Neutrophil (primary cell): ENCODE measurements at regions not wholly inside any gene's neighbourhood (a gene's known extent, or its start where the extent isn't known, plus 50 kb on each side); places are given as distances from the start of the nearest gene placed in this dataset.

ENCODE experiments used
- H3K27ac ChIP-seq: fragments of 200-600 bp; sonication (generic); 2 replicates; pipeline ENCODE4 v1.5.1; 2016; ENCODE audit warnings: mild to moderate bottlenecking, moderate library complexity
- H3K27me3 ChIP-seq: fragments of 200-600 bp; sonication (generic); 2 replicates; pipeline ENCODE4 v1.6.0; 2016; ENCODE audit warnings: mild to moderate bottlenecking
- H3K36me3 ChIP-seq: fragments of 200-600 bp; sonication (generic); 2 replicates; pipeline ENCODE4 v1.5.1; 2017
- H3K4me1 ChIP-seq, 2 experiments: fragments of 200-600 bp in 1 of 2; sonication (generic) in 1 of 2; 1 replicate in 1 of 2; 2 replicates in 1 of 2; pipeline versions ENCODE4 v1.5.1 to v1.6.1; 2013 to 2016; ENCODE audit warnings: low read depth in 1 of 2, low read length in 1 of 2, mild to moderate bottlenecking in 1 of 2, moderate library complexity in 1 of 2; ENCODE audit not compliant: control insufficient read depth in 1 of 2, insufficient read depth in 1 of 2
- H3K4me3 ChIP-seq, 2 experiments: fragments of 200-600 bp in 1 of 2; sonication (generic) in 1 of 2; 1 replicate in 1 of 2; 2 replicates in 1 of 2; pipeline ENCODE4 v1.5.1; 2013 to 2016; ENCODE audit warnings: low read depth in 1 of 2, low read length in 1 of 2, mild to moderate bottlenecking in 1 of 2, moderate library complexity in 1 of 2
- H3K9me3 ChIP-seq: fragments of 200-600 bp; sonication (generic); 2 replicates; pipeline ENCODE4 v1.5.1; 2016
- TF ChIP-seq, protein P1 (sequence below): fragments of 200-600 bp; sonication (generic); IDR thresholded peaks from 2 replicates; pipeline ENCODE4 v1.5.1; 2016; ENCODE audit warnings: antibody characterized with exemption

DNA sequence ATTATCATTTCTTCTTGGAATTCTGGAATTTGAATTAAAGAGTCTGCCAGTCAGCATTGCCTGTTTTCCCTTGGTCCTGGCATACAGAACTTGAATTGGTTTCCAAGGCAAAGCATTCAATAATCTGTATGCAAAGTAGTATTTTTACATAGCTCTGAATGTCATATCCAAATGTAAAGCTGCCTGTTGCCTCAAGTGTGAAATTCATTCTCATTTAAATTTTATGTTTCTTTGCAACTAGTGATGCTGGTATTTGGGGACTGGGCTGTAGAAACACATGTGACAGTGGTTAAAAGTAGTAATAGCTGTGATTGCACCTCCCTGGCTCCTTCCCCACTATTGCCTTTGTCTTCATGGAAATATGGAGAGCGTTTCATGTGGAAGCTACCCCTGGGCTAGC is 743.9 kb upstream of the GOLIM4 start:
- Histone ChIP-seq H3K27me3 (no peaks in the 10 kb centered on the region), H3K4me3 (no peak overlapping the region), H3K4me1 (no peaks in the 10 kb centered on the region), H3K27ac (no peak overlapping the region), H3K36me3 (no peaks in the 10 kb centered on the region), H3K9me3 (no peaks in the 10 kb centered on the region)
- TF ChIP-seq, protein P1, sequence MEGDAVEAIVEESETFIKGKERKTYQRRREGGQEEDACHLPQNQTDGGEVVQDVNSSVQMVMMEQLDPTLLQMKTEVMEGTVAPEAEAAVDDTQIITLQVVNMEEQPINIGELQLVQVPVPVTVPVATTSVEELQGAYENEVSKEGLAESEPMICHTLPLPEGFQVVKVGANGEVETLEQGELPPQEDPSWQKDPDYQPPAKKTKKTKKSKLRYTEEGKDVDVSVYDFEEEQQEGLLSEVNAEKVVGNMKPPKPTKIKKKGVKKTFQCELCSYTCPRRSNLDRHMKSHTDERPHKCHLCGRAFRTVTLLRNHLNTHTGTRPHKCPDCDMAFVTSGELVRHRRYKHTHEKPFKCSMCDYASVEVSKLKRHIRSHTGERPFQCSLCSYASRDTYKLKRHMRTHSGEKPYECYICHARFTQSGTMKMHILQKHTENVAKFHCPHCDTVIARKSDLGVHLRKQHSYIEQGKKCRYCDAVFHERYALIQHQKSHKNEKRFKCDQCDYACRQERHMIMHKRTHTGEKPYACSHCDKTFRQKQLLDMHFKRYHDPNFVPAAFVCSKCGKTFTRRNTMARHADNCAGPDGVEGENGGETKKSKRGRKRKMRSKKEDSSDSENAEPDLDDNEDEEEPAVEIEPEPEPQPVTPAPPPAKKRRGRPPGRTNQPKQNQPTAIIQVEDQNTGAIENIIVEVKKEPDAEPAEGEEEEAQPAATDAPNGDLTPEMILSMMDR = no peak

DNA sequence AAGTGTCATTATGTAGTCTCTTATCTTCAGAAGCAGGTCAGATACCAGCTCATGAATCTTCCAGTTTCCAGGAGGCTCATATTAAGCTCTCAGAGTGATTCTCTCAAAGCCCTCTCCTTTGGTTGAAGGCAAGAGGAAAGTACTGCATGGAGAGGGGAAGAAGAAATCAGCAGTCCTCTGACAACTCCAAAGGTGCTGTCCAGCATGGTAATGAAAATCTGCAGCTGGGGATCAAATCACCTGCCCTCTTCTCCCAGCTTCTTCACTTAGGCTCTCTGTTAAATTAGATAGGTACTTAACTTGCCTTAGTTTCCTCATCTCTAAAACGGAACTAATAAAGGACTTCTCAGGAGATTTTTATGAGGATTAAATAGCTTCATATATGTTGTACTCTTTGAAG is 738.8 kb upstream of the GOLIM4 start:
- H3K9me3 ChIP-seq = no peaks in the 10 kb centered on the region
- H3K27ac ChIP-seq = no peak overlapping the region
- H3K36me3 ChIP-seq = no peaks in the 10 kb centered on the region
- no peaks in the 10 kb centered on the region for H3K27me3 ChIP-seq
- H3K4me1 ChIP-seq = no peaks in the 10 kb centered on the region
- TF ChIP-seq, protein P1 = no peak
- H3K4me3 ChIP-seq = no peak overlapping the region

DNA sequence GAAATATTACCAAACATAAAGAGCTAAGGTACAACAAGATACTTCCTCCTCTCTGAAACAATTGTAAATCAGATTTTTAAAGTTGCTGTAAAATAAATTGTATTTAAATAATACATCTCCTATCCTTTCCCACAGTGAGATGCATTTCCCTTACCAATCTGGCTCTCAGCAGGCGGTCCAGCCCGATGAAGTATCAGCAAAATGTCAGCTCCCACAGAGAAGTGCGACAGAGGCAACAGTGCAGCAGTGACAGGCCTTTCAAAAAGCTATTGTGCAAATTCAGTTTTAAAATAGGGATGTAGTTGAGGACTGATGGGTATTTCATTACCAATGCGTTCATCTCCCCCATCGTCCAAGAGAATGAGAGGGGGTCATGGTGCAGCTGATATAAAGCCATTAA is 733.2 kb upstream of the GOLIM4 start:
- Histone ChIP-seq H3K27me3 (no peaks in the 10 kb centered on the region), H3K27ac (no peak overlapping the region)
- TF ChIP-seq, protein P1 = no peak

DNA sequence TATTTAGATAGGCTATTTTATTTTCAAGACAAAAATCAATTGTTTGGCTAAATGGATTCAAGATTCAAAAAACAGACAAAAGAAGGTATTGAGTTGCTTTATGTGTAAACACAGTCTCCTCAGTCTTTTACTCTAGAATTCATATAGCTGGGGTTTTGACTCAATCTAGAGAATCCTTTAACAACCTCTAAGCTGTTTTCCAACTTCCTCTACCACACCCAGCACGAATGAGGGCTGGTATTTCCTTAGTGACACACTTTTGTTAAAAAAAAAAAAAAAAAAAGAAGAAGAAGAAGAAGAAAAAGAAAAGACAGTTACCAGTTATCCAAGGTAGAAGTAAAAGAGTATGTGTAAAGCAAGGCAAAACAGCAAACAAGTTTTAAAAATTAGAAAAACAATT is 732.8 kb upstream of the GOLIM4 start:
- Histone ChIP-seq H3K4me1 (no peaks in the 10 kb centered on the region), H3K4me3 (no peak overlapping the region), H3K27me3 (no peaks in the 10 kb centered on the region), H3K27ac (no peak overlapping the region), H3K36me3 (no peaks in the 10 kb centered on the region), H3K9me3 (no peaks in the 10 kb centered on the region)
- TF ChIP-seq, protein P1 = no peak

More for the DNA sequence above, 733.2 kb upstream of the GOLIM4 start:
- Histone ChIP-seq H3K4me3 (no peak overlapping the region), H3K9me3 (no peaks in the 10 kb centered on the region), H3K36me3 (no peaks in the 10 kb centered on the region), H3K4me1 (no peaks in the 10 kb centered on the region)

DNA sequence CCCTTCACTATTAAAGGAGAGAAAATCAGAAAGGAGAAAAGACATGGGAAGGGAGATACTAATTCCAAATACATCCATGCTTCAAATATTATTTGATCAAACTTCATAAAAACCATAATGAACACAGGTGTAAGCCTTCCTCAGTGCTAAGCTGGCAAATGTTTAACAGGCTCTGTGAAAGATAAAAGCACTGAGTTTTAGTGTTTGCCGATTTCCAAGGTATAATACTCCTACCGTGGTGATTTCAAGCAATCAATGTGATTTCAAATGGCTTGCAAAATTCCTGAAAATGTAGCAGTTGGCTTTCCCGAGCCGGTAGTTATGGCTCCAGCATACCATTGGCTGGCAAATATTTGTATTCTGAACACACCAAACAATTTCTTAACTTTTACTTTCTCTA is 732.3 kb upstream of the GOLIM4 start:
- H3K36me3 ChIP-seq = no peaks in the 10 kb centered on the region
- H3K4me3 ChIP-seq = no peak overlapping the region
- no peaks in the 10 kb centered on the region for H3K9me3 ChIP-seq
- TF ChIP-seq, protein P1 = no peak
- no peaks in the 10 kb centered on the region for H3K27me3 ChIP-seq
- H3K4me1 ChIP-seq = no peaks in the 10 kb centered on the region
- H3K27ac ChIP-seq = no peak overlapping the region

DNA sequence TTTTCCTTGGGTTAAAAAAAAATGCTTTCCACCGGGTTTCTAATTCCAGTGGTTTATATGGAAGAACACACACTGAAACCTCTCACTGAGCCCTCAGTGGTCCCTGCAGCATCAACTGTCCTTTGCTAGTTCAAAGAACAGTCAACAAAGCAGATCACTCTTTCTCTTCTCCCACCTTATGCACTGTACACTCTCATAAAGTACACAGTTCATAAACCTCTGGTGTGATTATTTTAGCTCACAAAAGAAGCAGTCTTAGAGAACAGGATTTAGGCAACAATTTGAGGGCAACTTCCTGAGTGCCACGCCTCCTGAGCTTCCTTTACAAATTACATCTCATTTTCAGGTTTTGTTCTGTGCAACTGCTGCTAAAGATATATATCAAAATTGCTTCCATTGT is 728.4 kb upstream of the GOLIM4 start:
- Histone ChIP-seq H3K4me3 (no peak overlapping the region), H3K27me3 (no peaks in the 10 kb centered on the region), H3K27ac (no peak overlapping the region), H3K36me3 (no peaks in the 10 kb centered on the region), H3K9me3 (no peaks in the 10 kb centered on the region), H3K4me1 (no peaks in the 10 kb centered on the region)
- TF ChIP-seq, protein P1 = no peak
